ENCODE measurements at regions not wholly inside any gene's neighbourhood (a gene's known extent, or its start where the extent isn't known, plus 50 kb on each side); places are given as distances from the start of the nearest gene placed in this dataset.

DNA sequence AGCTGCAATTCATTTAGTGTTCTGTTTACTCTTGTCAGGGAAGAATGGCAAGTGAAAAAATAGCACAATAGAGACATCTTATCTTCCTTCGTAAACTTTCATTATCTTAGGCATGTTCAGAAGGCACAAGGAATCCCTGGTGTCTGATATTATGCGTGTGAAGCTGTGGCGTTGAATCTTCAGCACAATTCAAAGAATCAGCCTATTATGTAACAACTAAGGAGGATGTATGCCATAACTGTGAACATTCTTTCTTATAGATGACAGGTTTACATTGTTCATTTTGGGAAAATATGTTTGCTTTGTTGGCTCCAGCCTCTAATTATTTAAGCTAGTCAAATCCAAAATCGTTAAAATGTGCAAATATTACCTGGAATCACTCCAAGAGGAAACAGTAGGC lies 446.1 kb downstream of the ANXA1 start:
- TF ChIP-seq CTCF (IDR thresholded peaks at IDR 0.05) (no peak), EZH2 (IDR thresholded peaks at IDR 0.05; ENCODE audit: borderline replicate concordance, insufficient read depth, low read depth, low read length, poor library complexity, severe bottlenecking) (no peak)
